Astrocyte (in vitro differentiated cells and primary cell): ENCODE measurements at regions not wholly inside any gene's neighbourhood (a gene's known extent, or its start where the extent isn't known, plus 50 kb on each side); places are given as distances from the start of the nearest gene placed in this dataset.

ENCODE experiments used
- DNase-seq: peaks from one replicate; pipeline ENCODE4 v3.0.0-alpha.2; 2010; ENCODE audit warnings: low read depth
- FAIRE-seq: peaks from 2 replicates; lab custom pipeline; 2011; peaks lifted over from hg19 to GRCh38; lab: Jason Lieb, UNC
- H2AFZ ChIP-seq: 2 replicates; pipeline ENCODE4 v1.6.0; 2012; ENCODE audit warnings: low read depth, low read length, inconsistent platforms
- H3K27ac ChIP-seq: 2 replicates; pipeline ENCODE4 v1.5.1; 2011; ENCODE audit warnings: low read depth, low read length, inconsistent platforms
- H3K27me3 ChIP-seq: 2 replicates; pipeline ENCODE4 v1.6.0; 2011; ENCODE audit warnings: low read length, inconsistent platforms; ENCODE audit not compliant: insufficient read depth
- H3K36me3 ChIP-seq: 2 replicates; pipeline ENCODE4 v1.5.1; 2011; ENCODE audit warnings: low read length, inconsistent platforms; ENCODE audit not compliant: insufficient read depth
- H3K4me1 ChIP-seq: 2 replicates; pipeline ENCODE4 v1.5.1; 2011; ENCODE audit warnings: low read length, inconsistent platforms; ENCODE audit not compliant: insufficient read depth
- H3K4me2 ChIP-seq: 2 replicates; pipeline ENCODE4 v1.6.0; 2012; ENCODE audit warnings: low read length, inconsistent platforms
- H3K4me3 ChIP-seq: 2 replicates; pipeline ENCODE4 v1.5.1; 2011; ENCODE audit warnings: low read depth, mild to moderate bottlenecking, low read length, inconsistent platforms; ENCODE audit not compliant: insufficient read depth
- H3K79me2 ChIP-seq: 2 replicates; pipeline ENCODE4 v1.6.0; 2012; ENCODE audit warnings: mild to moderate bottlenecking, low read length, inconsistent platforms; ENCODE audit not compliant: insufficient read depth
- H3K9ac ChIP-seq: 2 replicates; pipeline ENCODE4 v1.6.0; 2012; ENCODE audit warnings: mild to moderate bottlenecking, low read length, inconsistent platforms
- H3K9me3 ChIP-seq: 2 replicates; pipeline ENCODE4 v1.5.1; 2012; ENCODE audit warnings: low read depth, mild to moderate bottlenecking, low read length, inconsistent platforms; ENCODE audit not compliant: insufficient read depth
- H4K20me1 ChIP-seq: 2 replicates; pipeline ENCODE4 v1.6.0; 2012; ENCODE audit warnings: low read length, inconsistent platforms; ENCODE audit not compliant: insufficient read depth
- H3K27ac Mint-ChIP-seq: one replicate; pipeline ENCODE4 v1.8.0; 2021; ENCODE audit warnings: mild to moderate bottlenecking, mixed read lengths; ENCODE audit not compliant: unreplicated experiment
- H3K27me3 Mint-ChIP-seq: one replicate; pipeline ENCODE4 v1.8.0; 2021; ENCODE audit warnings: low read depth, mixed read lengths; ENCODE audit not compliant: unreplicated experiment
- H3K36me3 Mint-ChIP-seq: one replicate; pipeline ENCODE4 v1.8.0; 2021; ENCODE audit warnings: low read depth, mixed read lengths; ENCODE audit not compliant: unreplicated experiment
- H3K4me1 Mint-ChIP-seq: one replicate; pipeline ENCODE4 v1.8.0; 2021; ENCODE audit warnings: low read depth, mixed read lengths; ENCODE audit not compliant: unreplicated experiment
- H3K4me3 Mint-ChIP-seq: one replicate; pipeline ENCODE4 v1.8.0; 2021; ENCODE audit warnings: mild to moderate bottlenecking, moderate library complexity, mixed read lengths; ENCODE audit not compliant: unreplicated experiment
- H3K9me3 Mint-ChIP-seq: one replicate; pipeline ENCODE4 v1.8.0; 2021; ENCODE audit warnings: mild to moderate bottlenecking, mixed read lengths; ENCODE audit not compliant: unreplicated experiment
- EZH2 ChIP-seq: IDR thresholded peaks from 2 replicates; pipeline ENCODE4 v1.6.1; 2012; ENCODE audit warnings: mild to moderate bottlenecking, low read length, inconsistent platforms; ENCODE audit not compliant: insufficient read depth
- TF ChIP-seq, protein P1 (sequence below): IDR thresholded peaks from 2 replicates; pipeline ENCODE4 v1.5.1; 2011; ENCODE audit warnings: low read depth, mild to moderate bottlenecking, inconsistent platforms, low read length, moderate library complexity; ENCODE audit not compliant: insufficient read depth

- Histone ChIP-seq H3K9ac (no peak overlapping the region), H4K20me1 (no peaks in the 10 kb centered on the region), H3K27me3 (no peaks in the 10 kb centered on the region), H3K4me2 (no peak overlapping the region), H3K4me1 (no peaks in the 10 kb centered on the region), H3K9me3 (no peaks in the 10 kb centered on the region), H3K79me2 (no peaks in the 10 kb centered on the region), H2AFZ (no peak overlapping the region), H3K36me3 (no peaks in the 10 kb centered on the region), H3K4me3 (no peak overlapping the region), H3K27ac (no peak overlapping the region)
- TF ChIP-seq, protein P1, sequence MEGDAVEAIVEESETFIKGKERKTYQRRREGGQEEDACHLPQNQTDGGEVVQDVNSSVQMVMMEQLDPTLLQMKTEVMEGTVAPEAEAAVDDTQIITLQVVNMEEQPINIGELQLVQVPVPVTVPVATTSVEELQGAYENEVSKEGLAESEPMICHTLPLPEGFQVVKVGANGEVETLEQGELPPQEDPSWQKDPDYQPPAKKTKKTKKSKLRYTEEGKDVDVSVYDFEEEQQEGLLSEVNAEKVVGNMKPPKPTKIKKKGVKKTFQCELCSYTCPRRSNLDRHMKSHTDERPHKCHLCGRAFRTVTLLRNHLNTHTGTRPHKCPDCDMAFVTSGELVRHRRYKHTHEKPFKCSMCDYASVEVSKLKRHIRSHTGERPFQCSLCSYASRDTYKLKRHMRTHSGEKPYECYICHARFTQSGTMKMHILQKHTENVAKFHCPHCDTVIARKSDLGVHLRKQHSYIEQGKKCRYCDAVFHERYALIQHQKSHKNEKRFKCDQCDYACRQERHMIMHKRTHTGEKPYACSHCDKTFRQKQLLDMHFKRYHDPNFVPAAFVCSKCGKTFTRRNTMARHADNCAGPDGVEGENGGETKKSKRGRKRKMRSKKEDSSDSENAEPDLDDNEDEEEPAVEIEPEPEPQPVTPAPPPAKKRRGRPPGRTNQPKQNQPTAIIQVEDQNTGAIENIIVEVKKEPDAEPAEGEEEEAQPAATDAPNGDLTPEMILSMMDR: no peak
- no peak for TF ChIP-seq EZH2
- Mint-ChIP-seq H3K27ac (no peak overlapping the region), H3K4me3 (no peak overlapping the region), H3K4me1 (peaks cover 3% of the 10 kb centered on the region), H3K27me3 (no peaks in the 10 kb centered on the region), H3K9me3 (peaks cover 10% of the 10 kb centered on the region), H3K36me3 (peaks cover 2% of the 10 kb centered on the region)
- DNase-seq: no peak
- no peak for FAIRE-seq
Measured at GRCh38 chr9:75274781-75275180, 186.5 kb downstream of the OSTF1 start.

DNA sequence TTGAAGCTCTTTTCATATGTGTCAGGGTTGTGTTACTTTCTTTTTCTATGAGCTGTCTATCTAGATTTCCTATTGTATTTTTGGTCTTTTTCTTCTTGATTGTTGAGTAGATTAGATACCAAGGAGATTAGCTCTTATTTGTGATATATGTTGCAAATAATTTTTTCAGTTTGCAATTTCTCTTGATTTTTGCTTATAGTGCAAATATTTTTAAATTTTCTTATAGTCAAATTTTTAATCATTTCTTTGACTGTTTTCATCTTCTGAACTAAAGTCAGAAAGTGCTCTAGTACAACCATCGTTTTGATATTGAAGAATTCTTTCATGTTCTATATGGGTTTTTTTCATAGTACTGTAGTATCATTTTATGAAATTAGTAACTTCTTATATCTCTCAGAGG lies 193.7 kb downstream of the OSTF1 start:
- H3K36me3 Mint-ChIP-seq: no peaks in the 10 kb centered on the region
- H4K20me1 ChIP-seq: no peaks in the 10 kb centered on the region
- H3K9me3 ChIP-seq: no peaks in the 10 kb centered on the region
- DNase-seq (no peak), FAIRE-seq (no peak)
- no peaks in the 10 kb centered on the region for H3K27me3 Mint-ChIP-seq
- TF ChIP-seq, protein P1: no peak
- no peak for TF ChIP-seq EZH2
- no peak overlapping the region for H3K9ac ChIP-seq
- H3K36me3 ChIP-seq: no peaks in the 10 kb centered on the region
- H3K4me1 ChIP-seq: no peaks in the 10 kb centered on the region
- H2AFZ ChIP-seq: no peak overlapping the region
- no peaks in the 10 kb centered on the region for H3K27me3 ChIP-seq
- no peaks in the 10 kb centered on the region for H3K79me2 ChIP-seq
- no peak overlapping the region for H3K4me2 ChIP-seq
- peaks cover 7% of the 10 kb centered on the region for H3K9me3 Mint-ChIP-seq
- H3K27ac Mint-ChIP-seq: no peak overlapping the region
- H3K4me1 Mint-ChIP-seq: no peaks in the 10 kb centered on the region
- no peak overlapping the region for H3K4me3 ChIP-seq
- H3K4me3 Mint-ChIP-seq: no peak overlapping the region
- H3K27ac ChIP-seq: no peak overlapping the region

GRCh38 chr9:75289332-75289731 lies 201.0 kb downstream of the OSTF1 start:
- no peak overlapping the region for H3K4me3 Mint-ChIP-seq

More at GRCh38 chr9:75289332-75289731, 201.0 kb downstream of the OSTF1 start:
- TF ChIP-seq, protein P1: no peak
- no peak for TF ChIP-seq EZH2
- no peak overlapping the region for H3K4me2 ChIP-seq
- no peaks in the 10 kb centered on the region for H3K79me2 ChIP-seq
- H3K27ac ChIP-seq: no peak overlapping the region
- FAIRE-seq: no peak
- Mint-ChIP-seq H3K27ac (no peak overlapping the region), H3K9me3 (peaks cover 11% of the 10 kb centered on the region), H3K4me1 (peaks cover 2% of the 10 kb centered on the region), H3K27me3 (no peaks in the 10 kb centered on the region), H3K36me3 (peaks cover 2% of the 10 kb centered on the region)
- no peak overlapping the region for H3K4me3 ChIP-seq
- H2AFZ ChIP-seq: no peak overlapping the region
- H3K9ac ChIP-seq: no peak overlapping the region
- H3K27me3 ChIP-seq: no peaks in the 10 kb centered on the region
- DNase-seq: no peak
- no peaks in the 10 kb centered on the region for H3K9me3 ChIP-seq
- H4K20me1 ChIP-seq: no peaks in the 10 kb centered on the region
- H3K4me1 ChIP-seq: no peaks in the 10 kb centered on the region
- no peaks in the 10 kb centered on the region for H3K36me3 ChIP-seq
